ENCODE measurements at regions not wholly inside any gene's neighbourhood (a gene's known extent, or its start where the extent isn't known, plus 50 kb on each side); places are given as distances from the start of the nearest gene placed in this dataset.

DNA sequence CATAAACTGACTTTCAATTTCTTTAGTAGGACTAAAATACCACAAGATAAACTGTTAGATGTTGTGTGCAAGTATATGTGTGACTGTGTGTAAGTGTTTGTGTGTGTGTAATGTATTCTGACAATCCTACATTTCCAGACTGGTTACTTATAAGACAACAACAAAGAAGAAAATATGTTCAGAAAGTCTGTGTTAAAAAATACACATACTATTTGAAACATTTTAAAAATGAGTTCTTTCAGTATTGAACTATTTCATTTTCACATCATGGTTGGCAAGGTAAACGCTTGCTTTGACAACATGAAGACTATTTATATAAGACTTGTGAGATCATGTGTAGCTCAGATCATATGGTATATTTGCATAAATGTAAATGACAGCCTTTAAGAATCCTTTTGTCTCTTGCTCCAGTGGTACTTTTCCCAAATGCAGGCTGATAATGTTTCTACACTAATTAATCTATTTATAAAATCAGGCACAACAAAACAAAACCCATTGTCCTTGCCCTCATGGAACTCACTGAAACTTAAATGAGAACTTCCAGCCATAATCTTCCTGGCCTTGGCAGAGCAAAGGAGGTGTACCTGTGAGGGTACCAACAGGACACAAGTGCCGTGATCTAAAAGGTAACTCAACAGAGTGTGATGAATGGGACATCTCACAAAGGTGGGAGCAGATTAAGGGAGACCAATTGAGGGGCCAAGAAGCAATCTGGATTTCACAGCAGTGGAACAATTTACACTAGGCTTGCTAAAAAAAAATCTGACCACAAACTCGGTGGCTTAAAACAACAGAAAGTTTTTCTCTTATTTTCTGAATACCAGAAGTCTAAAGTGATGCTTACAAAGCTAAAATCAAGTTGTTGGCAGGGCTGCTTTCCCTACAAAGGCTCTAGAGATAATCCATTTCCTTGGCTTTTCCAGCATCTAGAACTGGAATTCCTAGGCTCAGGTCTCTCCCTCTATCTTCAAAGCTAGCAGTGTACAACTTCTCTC, 349.0 kb downstream of the TBC1D4 start:
- no peaks in the 10 kb centered on the region for H3K36me3 ChIP-seq (ENCODE audit: control insufficient read depth in 2 of 2, insufficient read depth in 2 of 2, low read length in 2 of 2)
- H3K4me1 ChIP-seq (ENCODE audit: control insufficient read depth, insufficient read depth, low read length), result no peaks in the 10 kb centered on the region
- no peak overlapping the region for H3K27ac ChIP-seq (ENCODE audit: low read length)
- H3K9ac ChIP-seq (ENCODE audit: low read length in 2 of 2), result no peak overlapping the region
- peaks cover 3% of the 10 kb centered on the region in 2 donors for H3K9me3 ChIP-seq (ENCODE audit: control insufficient read depth in 2 of 2, low read length in 2 of 2)
- no peak overlapping the region for H3K4me3 ChIP-seq (ENCODE audit: low read length in 2 of 2)
- H3K27me3 ChIP-seq (ENCODE audit: control insufficient read depth in 1 of 2, insufficient read depth in 2 of 2, low read length in 2 of 2), result no peaks in the 10 kb centered on the region

- no peaks in the 10 kb centered on the region for H3K9me3 ChIP-seq (ENCODE audit: control insufficient read depth in 2 of 2, low read length in 2 of 2)
- no peaks in the 10 kb centered on the region for H3K27me3 ChIP-seq (ENCODE audit: control insufficient read depth in 1 of 2, insufficient read depth in 2 of 2, low read length in 2 of 2)
- no peak overlapping the region for H3K27ac ChIP-seq (ENCODE audit: low read length)
- no peaks in the 10 kb centered on the region for H3K4me1 ChIP-seq (ENCODE audit: control insufficient read depth, insufficient read depth, low read length)
- H3K36me3 ChIP-seq (ENCODE audit: control insufficient read depth in 2 of 2, insufficient read depth in 2 of 2, low read length in 2 of 2), result no peaks in the 10 kb centered on the region
- H3K9ac ChIP-seq (ENCODE audit: low read length in 2 of 2), result no peak overlapping the region
- H3K4me3 ChIP-seq (ENCODE audit: low read length in 2 of 2), result no peak overlapping the region
Measured at GRCh38 chr13:75129331-75129730, 352.6 kb downstream of the TBC1D4 start.

DNA sequence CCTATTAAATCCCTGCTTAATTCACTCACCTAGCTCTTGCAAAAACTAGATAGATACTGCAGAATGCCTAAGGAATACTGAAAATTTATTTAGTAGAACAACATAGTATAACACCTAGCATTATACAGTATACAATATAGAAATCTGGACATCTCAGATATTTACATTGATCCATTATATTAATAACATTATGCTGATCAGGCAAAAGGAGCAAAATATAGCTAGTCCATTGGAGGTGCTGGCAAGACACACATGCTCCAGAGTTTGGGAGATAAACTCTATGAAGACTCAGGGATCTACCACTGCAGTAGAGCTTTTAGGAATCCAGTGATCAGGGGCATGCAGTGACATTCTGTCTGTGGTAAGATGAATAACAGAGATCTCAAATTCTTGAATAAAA, 357.6 kb downstream of the TBC1D4 start:
- Histone ChIP-seq H3K9me3 (ENCODE audit: control insufficient read depth in 2 of 2, low read length in 2 of 2) (no peaks in the 10 kb centered on the region), H3K9ac (ENCODE audit: low read length in 2 of 2) (no peak overlapping the region), H3K36me3 (ENCODE audit: control insufficient read depth in 2 of 2, insufficient read depth in 2 of 2, low read length in 2 of 2) (no peaks in the 10 kb centered on the region), H3K4me3 (ENCODE audit: low read length in 2 of 2) (no peak overlapping the region), H3K4me1 (ENCODE audit: control insufficient read depth, insufficient read depth, low read length) (no peaks in the 10 kb centered on the region), H3K27ac (ENCODE audit: low read length) (no peak overlapping the region), H3K27me3 (ENCODE audit: control insufficient read depth in 1 of 2, insufficient read depth in 2 of 2, low read length in 2 of 2) (no peaks in the 10 kb centered on the region)

- no peak overlapping the region for H3K4me3 ChIP-seq (ENCODE audit: low read length in 2 of 2)
- H3K27ac ChIP-seq (ENCODE audit: low read length), result no peak overlapping the region
- H3K9ac ChIP-seq (ENCODE audit: low read length in 2 of 2), result no peak overlapping the region
- H3K9me3 ChIP-seq (ENCODE audit: control insufficient read depth in 2 of 2, low read length in 2 of 2), result no peaks in the 10 kb centered on the region
- H3K27me3 ChIP-seq (ENCODE audit: control insufficient read depth in 1 of 2, insufficient read depth in 2 of 2, low read length in 2 of 2), result no peaks in the 10 kb centered on the region
- H3K4me1 ChIP-seq (ENCODE audit: control insufficient read depth, insufficient read depth, low read length), result no peaks in the 10 kb centered on the region
- H3K36me3 ChIP-seq (ENCODE audit: control insufficient read depth in 2 of 2, insufficient read depth in 2 of 2, low read length in 2 of 2), result no peaks in the 10 kb centered on the region
Measured at GRCh38 chr13:75123428-75123827, 358.5 kb downstream of the TBC1D4 start.

- no peaks in the 10 kb centered on the region for H3K9me3 ChIP-seq (ENCODE audit: control insufficient read depth in 2 of 2, low read length in 2 of 2)
- H3K4me3 ChIP-seq (ENCODE audit: low read length in 2 of 2), result no peak overlapping the region
- H3K27ac ChIP-seq (ENCODE audit: low read length), result no peak overlapping the region
- no peaks in the 10 kb centered on the region for H3K4me1 ChIP-seq (ENCODE audit: control insufficient read depth, insufficient read depth, low read length)
- no peak overlapping the region for H3K9ac ChIP-seq (ENCODE audit: low read length in 2 of 2)
- H3K36me3 ChIP-seq (ENCODE audit: control insufficient read depth in 2 of 2, insufficient read depth in 2 of 2, low read length in 2 of 2), result no peaks in the 10 kb centered on the region
- no peaks in the 10 kb centered on the region for H3K27me3 ChIP-seq (ENCODE audit: control insufficient read depth in 1 of 2, insufficient read depth in 2 of 2, low read length in 2 of 2)
Measured at GRCh38 chr13:75120085-75120484, 361.9 kb downstream of the TBC1D4 start.

GRCh38 chr13:75115171-75115570, 366.8 kb downstream of the TBC1D4 start:
- Histone ChIP-seq H3K27ac (ENCODE audit: low read length) (no peak overlapping the region), H3K36me3 (ENCODE audit: control insufficient read depth in 2 of 2, insufficient read depth in 2 of 2, low read length in 2 of 2) (no peaks in the 10 kb centered on the region), H3K9ac (ENCODE audit: low read length in 2 of 2) (no peak overlapping the region), H3K9me3 (ENCODE audit: control insufficient read depth in 2 of 2, low read length in 2 of 2) (no peaks in the 10 kb centered on the region), H3K27me3 (ENCODE audit: control insufficient read depth in 1 of 2, insufficient read depth in 2 of 2, low read length in 2 of 2) (no peaks in the 10 kb centered on the region), H3K4me3 (ENCODE audit: low read length in 2 of 2) (no peak overlapping the region), H3K4me1 (ENCODE audit: control insufficient read depth, insufficient read depth, low read length) (no peaks in the 10 kb centered on the region)

- Histone ChIP-seq H3K4me3 (ENCODE audit: low read length in 2 of 2) (no peak overlapping the region), H3K9me3 (ENCODE audit: control insufficient read depth in 2 of 2, low read length in 2 of 2) (peaks cover 0 to 5% of the 10 kb centered on the region in 2 donors), H3K27me3 (ENCODE audit: control insufficient read depth in 1 of 2, insufficient read depth in 2 of 2, low read length in 2 of 2) (no peaks in the 10 kb centered on the region)
Measured at GRCh38 chr13:75103976-75104375, 378.0 kb downstream of the TBC1D4 start.

GRCh38 chr13:75102001-75102716, 379.8 kb downstream of the TBC1D4 start:
- Histone ChIP-seq H3K4me1 (ENCODE audit: control insufficient read depth, insufficient read depth, low read length) (no peaks in the 10 kb centered on the region), H3K9ac (ENCODE audit: low read length in 2 of 2) (no peak overlapping the region), H3K27ac (ENCODE audit: low read length) (no peak overlapping the region), H3K9me3 (ENCODE audit: control insufficient read depth in 2 of 2, low read length in 2 of 2) (peaks cover 0 to 5% of the 10 kb centered on the region in 2 donors), H3K36me3 (ENCODE audit: control insufficient read depth in 2 of 2, insufficient read depth in 2 of 2, low read length in 2 of 2) (no peaks in the 10 kb centered on the region), H3K27me3 (ENCODE audit: control insufficient read depth in 1 of 2, insufficient read depth in 2 of 2, low read length in 2 of 2) (no peaks in the 10 kb centered on the region), H3K4me3 (ENCODE audit: low read length in 2 of 2) (no peak overlapping the region)

More at GRCh38 chr13:75103976-75104375, 378.0 kb downstream of the TBC1D4 start:
- Histone ChIP-seq H3K9ac (ENCODE audit: low read length in 2 of 2) (no peak overlapping the region), H3K4me1 (ENCODE audit: control insufficient read depth, insufficient read depth, low read length) (no peaks in the 10 kb centered on the region), H3K27ac (ENCODE audit: low read length) (no peak overlapping the region), H3K36me3 (ENCODE audit: control insufficient read depth in 2 of 2, insufficient read depth in 2 of 2, low read length in 2 of 2) (no peaks in the 10 kb centered on the region)

- no peak overlapping the region for H3K27ac ChIP-seq (ENCODE audit: low read length)
- no peaks in the 10 kb centered on the region for H3K9me3 ChIP-seq (ENCODE audit: control insufficient read depth in 2 of 2, low read length in 2 of 2)
- H3K9ac ChIP-seq (ENCODE audit: low read length in 2 of 2), result no peak overlapping the region
- no peaks in the 10 kb centered on the region for H3K27me3 ChIP-seq (ENCODE audit: control insufficient read depth in 1 of 2, insufficient read depth in 2 of 2, low read length in 2 of 2)
- H3K36me3 ChIP-seq (ENCODE audit: control insufficient read depth in 2 of 2, insufficient read depth in 2 of 2, low read length in 2 of 2), result no peaks in the 10 kb centered on the region
- H3K4me1 ChIP-seq (ENCODE audit: control insufficient read depth, insufficient read depth, low read length), result no peaks in the 10 kb centered on the region
- H3K4me3 ChIP-seq (ENCODE audit: low read length in 2 of 2), result no peak overlapping the region
Measured at GRCh38 chr13:75101348-75101747, 380.6 kb downstream of the TBC1D4 start.

GRCh38 chr13:75092143-75092542, 389.8 kb downstream of the TBC1D4 start:
- Histone ChIP-seq H3K4me3 (ENCODE audit: low read length in 2 of 2) (no peak overlapping the region), H3K9ac (ENCODE audit: low read length in 2 of 2) (no peak overlapping the region), H3K4me1 (ENCODE audit: control insufficient read depth, insufficient read depth, low read length) (no peaks in the 10 kb centered on the region), H3K9me3 (ENCODE audit: control insufficient read depth in 2 of 2, low read length in 2 of 2) (no peaks in the 10 kb centered on the region), H3K27me3 (ENCODE audit: control insufficient read depth in 1 of 2, insufficient read depth in 2 of 2, low read length in 2 of 2) (no peaks in the 10 kb centered on the region), H3K27ac (ENCODE audit: low read length) (no peak overlapping the region), H3K36me3 (ENCODE audit: control insufficient read depth in 2 of 2, insufficient read depth in 2 of 2, low read length in 2 of 2) (no peaks in the 10 kb centered on the region)

All from stomach smooth muscle (tissue), 2 donors.